NCI-H226 (cell line): ENCODE measurements at regions not wholly inside any gene's neighbourhood (a gene's known extent, or its start where the extent isn't known, plus 50 kb on each side); places are given as distances from the start of the nearest gene placed in this dataset.
"Not testable (repeated sequence)": the region's sequence is repeated elsewhere in the genome, so short reads cannot be mapped to it uniquely, and the experiment has no call there.

ENCODE experiments used
- DNase-seq: peaks from one replicate; pipeline ENCODE4 v3.0.0-alpha.2; 2015

GRCh38 chr17:65301882-65302281 is 164.7 kb downstream of the RGS9 start:
- not testable (repeated sequence) for DNase-seq

GRCh38 chr17:65301184-65301583 is 164.0 kb downstream of the RGS9 start:
- no peak for DNase-seq

DNA sequence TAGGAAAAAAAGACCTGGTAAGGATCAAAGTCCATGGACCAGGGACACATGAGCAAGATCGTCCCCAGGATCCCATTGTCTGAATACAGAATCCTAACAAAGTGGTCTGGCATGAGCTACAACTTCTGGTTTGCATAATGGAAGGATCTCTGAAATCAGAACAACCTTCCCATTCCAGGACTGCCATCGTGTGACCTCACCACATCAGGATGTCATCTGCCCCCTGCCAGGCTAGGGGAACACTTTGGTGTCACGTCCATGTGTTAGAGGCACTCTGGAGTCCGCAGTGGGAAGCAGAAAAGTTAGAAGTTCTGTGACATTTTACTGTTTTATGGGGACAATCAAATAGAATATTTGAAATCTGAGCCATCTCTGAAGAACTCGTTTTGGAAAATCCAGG is 160.7 kb downstream of the RGS9 start:
- no peak for DNase-seq

- DNase-seq = no peak
Observed at GRCh38 chr17:65297384-65297783, 160.2 kb downstream of the RGS9 start.

GRCh38 chr17:65294181-65294719 is 157.1 kb downstream of the RGS9 start:
- DNase-seq = peak; percentile 50

DNA sequence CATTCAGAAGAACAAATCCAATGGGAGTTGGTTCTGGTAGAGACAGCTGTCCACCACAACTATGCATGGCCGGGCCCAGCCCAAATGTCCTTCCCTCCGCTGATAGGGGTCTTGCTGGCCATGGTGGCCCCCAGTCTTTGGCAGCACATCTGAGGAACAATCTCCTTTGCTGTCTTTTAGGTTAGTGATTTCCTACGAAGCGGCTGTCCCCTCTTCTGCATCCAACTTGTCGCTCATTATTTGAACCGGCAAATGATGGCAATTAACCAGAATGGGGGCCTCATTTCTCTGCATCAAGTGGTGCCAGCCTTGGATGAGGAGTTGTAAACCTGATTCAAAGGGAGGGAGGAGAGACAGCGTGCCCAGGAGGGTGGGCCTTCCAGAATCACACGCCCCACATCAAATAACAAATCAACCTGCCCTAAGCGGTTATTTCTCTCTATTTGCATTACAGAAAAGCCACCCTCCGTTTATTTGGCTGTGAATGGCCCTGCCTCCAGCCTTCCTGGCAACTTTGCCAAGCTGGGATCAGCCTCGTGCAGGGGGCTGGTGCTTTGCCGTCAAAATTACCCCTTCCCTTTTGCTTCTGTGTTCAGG is 156.5 kb downstream of the RGS9 start:
- DNase-seq = no peak

- DNase-seq = no peak
Observed at GRCh38 chr17:65292430-65292829, 155.3 kb downstream of the RGS9 start.

- not testable (repeated sequence) for DNase-seq
Observed at GRCh38 chr17:65291301-65291700, 154.1 kb downstream of the RGS9 start.

GRCh38 chr17:65290616-65291015 is 153.4 kb downstream of the RGS9 start:
- DNase-seq = peak; percentile 9

- DNase-seq = no peak
Observed at GRCh38 chr17:65290056-65290455, 152.9 kb downstream of the RGS9 start.

DNA sequence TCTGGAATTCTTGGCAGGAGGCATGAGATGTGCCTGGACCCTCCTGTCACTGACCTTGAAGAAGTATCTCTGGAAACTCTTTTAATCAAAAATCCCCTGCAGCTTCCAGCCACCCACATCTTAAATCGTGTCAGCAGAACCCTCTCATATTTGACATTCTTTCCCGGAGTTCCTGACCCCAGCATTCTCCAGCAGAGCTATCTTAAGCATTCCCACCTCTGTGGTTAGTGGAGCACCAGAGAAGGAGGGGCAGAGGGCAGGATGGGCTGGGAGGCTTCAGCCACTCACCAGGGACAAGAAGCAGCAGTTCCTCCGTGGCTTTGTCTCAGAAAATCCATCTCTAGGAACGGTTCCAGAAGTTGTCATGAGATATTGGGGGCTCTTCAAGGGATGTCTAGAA is 149.9 kb downstream of the RGS9 start:
- peak; percentile 74 for DNase-seq

DNA sequence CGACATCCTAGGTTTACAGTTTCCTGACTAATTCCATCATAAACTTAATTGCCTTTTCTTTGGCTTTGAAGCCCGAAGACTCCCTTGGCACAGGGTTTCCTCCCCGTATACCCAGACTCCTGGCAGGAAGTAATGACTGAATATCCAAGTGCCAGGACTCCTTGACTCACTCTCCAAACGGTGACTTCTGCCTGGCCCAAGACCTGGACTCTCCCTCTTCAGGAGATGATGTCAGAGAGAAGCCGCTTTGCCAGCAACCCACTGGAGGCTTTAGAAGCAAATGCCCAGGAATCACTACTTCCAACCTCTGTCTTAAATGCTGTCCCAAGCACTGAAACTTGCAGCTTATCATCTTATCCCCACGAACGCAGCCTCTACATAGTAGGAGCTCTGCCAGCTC is 146.5 kb downstream of the RGS9 start:
- peak; percentile 36 for DNase-seq

DNA sequence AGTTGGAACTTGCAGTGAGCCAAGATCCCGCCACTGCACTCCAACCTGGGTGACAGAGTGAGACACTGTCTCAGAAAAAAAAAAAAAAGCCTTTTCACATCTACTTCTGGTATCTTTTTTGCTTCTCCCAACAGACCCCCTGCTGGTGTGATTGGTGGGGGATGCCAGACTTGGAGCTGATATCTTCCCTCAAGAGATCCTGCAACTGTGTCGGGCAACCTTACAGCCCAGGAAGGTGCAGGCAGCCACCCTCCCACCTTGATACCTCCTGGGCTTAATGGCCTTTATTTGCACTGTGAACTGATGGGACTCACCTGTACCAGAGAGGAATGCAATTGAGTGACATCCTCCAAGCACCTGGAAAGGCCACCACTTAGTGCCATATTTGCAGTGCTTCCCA is 142.3 kb downstream of the RGS9 start:
- DNase-seq = no peak

DNA sequence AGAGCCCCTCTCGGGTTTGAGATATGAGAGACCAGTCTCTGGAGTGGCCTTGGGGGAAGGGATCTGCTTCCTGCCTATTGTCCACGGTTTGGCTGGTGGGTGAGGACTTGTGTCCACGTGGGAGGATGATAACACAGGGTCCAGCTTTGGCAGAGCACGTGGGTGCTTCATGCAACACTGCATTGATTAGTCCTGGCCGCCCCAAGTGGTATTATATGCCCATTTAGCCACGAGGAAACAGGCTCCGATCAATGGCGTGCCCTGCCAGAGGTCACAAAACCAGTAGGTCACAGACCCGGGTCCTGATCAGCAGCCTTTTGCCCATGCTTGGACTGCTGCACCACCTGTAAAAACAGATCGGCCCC is 141.6 kb downstream of the RGS9 start:
- no peak for DNase-seq

DNA sequence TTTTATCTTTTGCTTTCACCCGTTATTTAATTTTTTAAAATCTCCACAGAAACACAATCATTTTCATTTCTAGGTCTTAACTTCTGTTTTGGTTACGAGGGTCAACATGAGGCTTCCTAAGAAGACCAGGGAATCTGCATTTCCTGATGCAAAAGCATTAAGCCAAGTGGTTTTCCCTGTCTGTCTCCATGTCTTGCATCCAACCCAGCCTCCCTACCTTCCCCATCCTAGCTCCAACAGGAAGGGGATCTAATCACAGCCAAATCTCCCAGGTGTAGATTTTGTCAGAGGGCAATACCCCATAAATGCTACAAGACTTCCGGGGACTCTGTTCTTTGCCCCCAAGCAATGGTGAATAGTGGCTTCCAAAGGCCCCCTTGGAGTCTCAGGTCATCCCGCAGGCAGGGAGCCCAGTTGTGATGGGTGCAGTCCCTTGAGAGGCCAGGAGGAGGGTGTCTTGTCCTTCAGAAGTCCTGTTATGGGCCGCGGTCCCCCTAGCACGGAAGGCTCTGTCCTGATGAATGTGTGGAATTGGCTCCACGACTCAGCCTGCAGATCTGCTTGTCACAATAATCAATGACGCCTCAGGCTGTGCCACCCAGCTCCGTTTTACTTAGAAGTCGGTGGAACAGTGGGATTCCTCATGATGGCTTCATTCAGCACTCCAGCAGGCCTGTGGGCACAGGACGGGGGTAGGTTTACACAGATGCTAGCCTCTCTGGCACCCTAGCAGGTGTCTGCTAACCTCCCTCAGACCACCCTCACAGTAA is 141.1 kb downstream of the RGS9 start:
- no peak for DNase-seq

DNA sequence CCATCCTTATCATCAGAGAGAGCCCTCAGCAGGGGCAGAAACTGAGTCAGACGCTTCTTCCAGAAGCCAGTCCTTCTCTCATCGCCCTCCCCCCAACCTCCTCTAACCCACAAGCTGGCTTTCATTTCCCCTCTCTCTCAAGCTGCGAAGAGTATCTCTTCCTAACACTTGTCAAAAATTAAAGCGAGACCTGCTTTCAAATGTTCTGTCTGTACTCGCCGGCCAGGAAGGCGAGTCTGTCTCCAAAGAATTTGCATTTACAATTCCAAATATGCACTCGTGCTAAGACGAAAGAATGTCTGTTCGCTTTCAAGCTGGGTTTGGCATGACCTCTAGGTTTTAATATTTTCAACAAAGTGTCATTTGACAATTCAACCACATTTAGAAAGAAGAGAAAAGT is 140.4 kb downstream of the RGS9 start:
- no peak for DNase-seq
